ENCODE measurements at regions not wholly inside any gene's neighbourhood (a gene's known extent, or its start where the extent isn't known, plus 50 kb on each side); places are given as distances from the start of the nearest gene placed in this dataset.

GRCh38 chr16:72609066-72609465 lies 437.1 kb upstream of the PMFBP1 start:
- TF ChIP-seq, protein P1, sequence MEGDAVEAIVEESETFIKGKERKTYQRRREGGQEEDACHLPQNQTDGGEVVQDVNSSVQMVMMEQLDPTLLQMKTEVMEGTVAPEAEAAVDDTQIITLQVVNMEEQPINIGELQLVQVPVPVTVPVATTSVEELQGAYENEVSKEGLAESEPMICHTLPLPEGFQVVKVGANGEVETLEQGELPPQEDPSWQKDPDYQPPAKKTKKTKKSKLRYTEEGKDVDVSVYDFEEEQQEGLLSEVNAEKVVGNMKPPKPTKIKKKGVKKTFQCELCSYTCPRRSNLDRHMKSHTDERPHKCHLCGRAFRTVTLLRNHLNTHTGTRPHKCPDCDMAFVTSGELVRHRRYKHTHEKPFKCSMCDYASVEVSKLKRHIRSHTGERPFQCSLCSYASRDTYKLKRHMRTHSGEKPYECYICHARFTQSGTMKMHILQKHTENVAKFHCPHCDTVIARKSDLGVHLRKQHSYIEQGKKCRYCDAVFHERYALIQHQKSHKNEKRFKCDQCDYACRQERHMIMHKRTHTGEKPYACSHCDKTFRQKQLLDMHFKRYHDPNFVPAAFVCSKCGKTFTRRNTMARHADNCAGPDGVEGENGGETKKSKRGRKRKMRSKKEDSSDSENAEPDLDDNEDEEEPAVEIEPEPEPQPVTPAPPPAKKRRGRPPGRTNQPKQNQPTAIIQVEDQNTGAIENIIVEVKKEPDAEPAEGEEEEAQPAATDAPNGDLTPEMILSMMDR (IDR thresholded peaks at IDR 0.05; ENCODE audit: low read depth, low read length, poor library complexity, severe bottlenecking), result no peak
- no peak for TF ChIP-seq EZH2phosphoT487 (IDR thresholded peaks at IDR 0.05; ENCODE audit: borderline replicate concordance, low read length)
- no peak overlapping the region for H3K4me3 ChIP-seq (ENCODE audit: low read length)
- no peak overlapping the region for H3K27ac ChIP-seq (ENCODE audit: low read depth, low read length)
- no peaks in the 10 kb centered on the region for H3K9me2 ChIP-seq (replicated peaks; ENCODE audit: control insufficient read depth, low read length)
- H3F3A ChIP-seq (ENCODE audit: control insufficient read depth, insufficient read depth), result peaks cover 3% of the 10 kb centered on the region; the same call in 1 of the 2 replicates
- H3K9me3 ChIP-seq (ENCODE audit: control insufficient read depth, insufficient read depth, low read length), result no peaks in the 10 kb centered on the region
- no peaks in the 10 kb centered on the region for H4K20me1 ChIP-seq (ENCODE audit: control insufficient read depth, insufficient read depth, low read depth, low read length)
- H3K36me3 ChIP-seq (ENCODE audit: control insufficient read depth, low read length), result no peaks in the 10 kb centered on the region
- H3K79me2 ChIP-seq (ENCODE audit: control insufficient read depth, low read length), result peaks cover 2% of the 10 kb centered on the region; the same call in 1 of the 2 replicates
- no peak overlapping the region for H3K4me2 ChIP-seq (ENCODE audit: low read length)
- no peaks in the 10 kb centered on the region for H3K27me3 ChIP-seq (ENCODE audit: control insufficient read depth, low read length)
- peaks cover 10% of the 10 kb centered on the region for H3K4me1 ChIP-seq (ENCODE audit: control insufficient read depth, low read length)

DNA sequence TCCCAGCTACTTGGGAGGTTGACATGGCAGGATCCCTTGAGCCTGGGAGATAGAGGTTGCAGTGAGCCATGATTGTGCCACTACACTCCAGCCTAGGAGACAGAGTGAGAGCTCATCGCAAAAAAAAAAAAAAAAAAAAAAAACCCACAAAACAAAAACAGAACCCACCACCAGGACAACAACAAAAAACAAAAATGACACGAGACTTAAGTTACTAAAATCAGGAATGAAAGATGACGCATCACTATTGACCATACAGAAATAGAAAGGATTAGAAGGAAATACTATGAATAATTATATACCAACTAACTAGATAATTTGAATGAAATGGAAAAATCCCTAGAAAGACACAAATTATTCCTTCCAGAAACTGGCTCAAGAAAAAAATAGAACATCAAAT lies 432.4 kb upstream of the PMFBP1 start:
- TF ChIP-seq EZH2phosphoT487 (IDR thresholded peaks at IDR 0.05; ENCODE audit: borderline replicate concordance, low read length), result no peak
- TF ChIP-seq, protein P1 (IDR thresholded peaks at IDR 0.05; ENCODE audit: low read depth, low read length, poor library complexity, severe bottlenecking), result no peak
- Histone ChIP-seq H3K27me3 (ENCODE audit: control insufficient read depth, low read length) (no peaks in the 10 kb centered on the region), H4K20me1 (ENCODE audit: control insufficient read depth, insufficient read depth, low read depth, low read length) (no peaks in the 10 kb centered on the region), H3K9me3 (ENCODE audit: control insufficient read depth, insufficient read depth, low read length) (no peaks in the 10 kb centered on the region), H3K79me2 (ENCODE audit: control insufficient read depth, low read length) (peaks cover 5% of the 10 kb centered on the region), H3K4me1 (ENCODE audit: control insufficient read depth, low read length) (peaks cover 9% of the 10 kb centered on the region), H3K4me2 (ENCODE audit: low read length) (no peak overlapping the region), H3K4me3 (ENCODE audit: low read length) (no peak overlapping the region), H3K36me3 (ENCODE audit: control insufficient read depth, low read length) (no peaks in the 10 kb centered on the region), H3K9me2 (replicated peaks; ENCODE audit: control insufficient read depth, low read length) (no peaks in the 10 kb centered on the region), H3K27ac (ENCODE audit: low read depth, low read length) (no peak overlapping the region), H3F3A (ENCODE audit: control insufficient read depth, insufficient read depth) (peaks cover 3% of the 10 kb centered on the region; the same call in 1 of the 2 replicates)

DNA sequence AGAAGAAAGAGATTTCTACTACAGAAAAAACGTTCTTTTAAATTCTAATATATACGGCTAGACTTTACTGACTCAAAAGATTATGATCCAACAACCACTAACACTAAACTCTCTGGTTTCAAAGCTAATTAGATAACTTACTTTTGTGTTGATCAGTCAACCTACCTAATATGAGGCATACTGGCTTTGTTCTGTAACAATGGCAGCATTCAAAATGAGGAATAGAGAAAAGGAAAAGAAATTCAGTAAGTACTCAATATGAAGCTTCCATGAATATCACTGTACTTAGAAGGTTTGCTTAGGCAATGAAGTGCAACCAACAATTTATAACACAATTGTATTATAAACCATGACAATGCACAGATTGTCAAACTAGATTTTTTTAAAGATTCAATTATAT lies 430.5 kb upstream of the PMFBP1 start:
- H3K9me3 ChIP-seq (ENCODE audit: control insufficient read depth, insufficient read depth, low read length), result no peaks in the 10 kb centered on the region
- no peaks in the 10 kb centered on the region for H3K27me3 ChIP-seq (ENCODE audit: control insufficient read depth, low read length)
- no peaks in the 10 kb centered on the region for H3K36me3 ChIP-seq (ENCODE audit: control insufficient read depth, low read length)
- no peak overlapping the region for H3K27ac ChIP-seq (ENCODE audit: low read depth, low read length)
- no peak overlapping the region for H3K4me2 ChIP-seq (ENCODE audit: low read length)
- TF ChIP-seq, protein P1 (IDR thresholded peaks at IDR 0.05; ENCODE audit: low read depth, low read length, poor library complexity, severe bottlenecking), result no peak
- TF ChIP-seq EZH2phosphoT487 (IDR thresholded peaks at IDR 0.05; ENCODE audit: borderline replicate concordance, low read length), result no peak
- H3K79me2 ChIP-seq (ENCODE audit: control insufficient read depth, low read length), result peaks cover 5% of the 10 kb centered on the region
- peaks cover 9% of the 10 kb centered on the region for H3K4me1 ChIP-seq (ENCODE audit: control insufficient read depth, low read length)
- no peaks in the 10 kb centered on the region for H4K20me1 ChIP-seq (ENCODE audit: control insufficient read depth, insufficient read depth, low read depth, low read length)
- no peaks in the 10 kb centered on the region for H3K9me2 ChIP-seq (replicated peaks; ENCODE audit: control insufficient read depth, low read length)
- peaks cover 3% of the 10 kb centered on the region; the same call in 1 of the 2 replicates for H3F3A ChIP-seq (ENCODE audit: control insufficient read depth, insufficient read depth)
- H3K4me3 ChIP-seq (ENCODE audit: low read length), result no peak overlapping the region

Measured in DOHH2 (cell line).